ENCODE measurements at regions not wholly inside any gene's neighbourhood (a gene's known extent, or its start where the extent isn't known, plus 50 kb on each side); places are given as distances from the start of the nearest gene placed in this dataset.

GRCh38 chr15:35834216-35834830, 288.4 kb upstream of the DPH6 start:
- ATAC-seq (ENCODE audit: low read depth) (no peak), DNase-seq (ENCODE audit: low spot score in 2 of 2) (no peak)
- Mint-ChIP-seq H3K36me3 (no peaks in the 10 kb centered on the region), H3K4me1 (no peaks in the 10 kb centered on the region), H3K9me3 (no peaks in the 10 kb centered on the region), H3K4me3 (no peak overlapping the region), H3K27ac (no peak overlapping the region), H3K27me3 (peaks cover 1% of the 10 kb centered on the region)

GRCh38 chr15:35834866-35835265, 288.9 kb upstream of the DPH6 start:
- no peak for ATAC-seq (ENCODE audit: low read depth)
- Mint-ChIP-seq H3K4me1 (no peaks in the 10 kb centered on the region), H3K36me3 (no peaks in the 10 kb centered on the region), H3K27ac (no peak overlapping the region), H3K27me3 (peaks cover 1% of the 10 kb centered on the region), H3K9me3 (no peaks in the 10 kb centered on the region), H3K4me3 (no peak overlapping the region)
- no peak for DNase-seq (ENCODE audit: low spot score in 2 of 2)

GRCh38 chr15:35838424-35839111, 292.6 kb upstream of the DPH6 start:
- ATAC-seq (ENCODE audit: low read depth) (no peak), DNase-seq (ENCODE audit: low spot score in 2 of 2) (no peak)
- no peak overlapping the region for H3K27ac Mint-ChIP-seq

GRCh38 chr15:35842631-35843030, 296.7 kb upstream of the DPH6 start:
- DNase-seq (ENCODE audit: low spot score in 2 of 2) = no peak
- ATAC-seq (ENCODE audit: low read depth) = no peak
- Mint-ChIP-seq H3K27me3 (no peaks in the 10 kb centered on the region), H3K36me3 (no peaks in the 10 kb centered on the region), H3K9me3 (no peaks in the 10 kb centered on the region), H3K27ac (no peak overlapping the region), H3K4me1 (no peaks in the 10 kb centered on the region), H3K4me3 (no peak overlapping the region)

More at GRCh38 chr15:35838424-35839111, 292.6 kb upstream of the DPH6 start:
- Mint-ChIP-seq H3K9me3 (no peaks in the 10 kb centered on the region), H3K4me1 (no peaks in the 10 kb centered on the region), H3K4me3 (no peak overlapping the region), H3K36me3 (no peaks in the 10 kb centered on the region), H3K27me3 (peaks cover 1% of the 10 kb centered on the region)

- no peak overlapping the region for H3K4me3 Mint-ChIP-seq
- H3K27me3 Mint-ChIP-seq = no peaks in the 10 kb centered on the region
- H3K36me3 Mint-ChIP-seq = no peaks in the 10 kb centered on the region
- DNase-seq (ENCODE audit: low spot score in 2 of 2) (no peak), ATAC-seq (ENCODE audit: low read depth) (no peak)
- H3K9me3 Mint-ChIP-seq = no peaks in the 10 kb centered on the region
- no peak overlapping the region for H3K27ac Mint-ChIP-seq
- H3K4me1 Mint-ChIP-seq = no peaks in the 10 kb centered on the region
Measured at GRCh38 chr15:35843498-35843897, 297.5 kb upstream of the DPH6 start.

- ATAC-seq (ENCODE audit: low read depth) (no peak), DNase-seq (ENCODE audit: low spot score in 2 of 2) (no peak)
- Mint-ChIP-seq H3K27ac (no peak overlapping the region), H3K27me3 (no peaks in the 10 kb centered on the region), H3K4me1 (no peaks in the 10 kb centered on the region), H3K9me3 (peaks cover 1% of the 10 kb centered on the region), H3K36me3 (no peaks in the 10 kb centered on the region), H3K4me3 (no peak overlapping the region)
Measured at GRCh38 chr15:35850284-35850683, 304.3 kb upstream of the DPH6 start.

GRCh38 chr15:35851491-35851890, 305.5 kb upstream of the DPH6 start:
- no peak overlapping the region for H3K4me3 Mint-ChIP-seq
- H3K27me3 Mint-ChIP-seq = no peaks in the 10 kb centered on the region
- no peaks in the 10 kb centered on the region for H3K4me1 Mint-ChIP-seq
- no peak overlapping the region for H3K27ac Mint-ChIP-seq
- no peak for ATAC-seq (ENCODE audit: low read depth)
- no peaks in the 10 kb centered on the region for H3K36me3 Mint-ChIP-seq
- no peak for DNase-seq (ENCODE audit: low spot score in 2 of 2)
- peaks cover 1% of the 10 kb centered on the region for H3K9me3 Mint-ChIP-seq

GRCh38 chr15:35852818-35853624, 307.1 kb upstream of the DPH6 start:
- DNase-seq (ENCODE audit: low spot score in 2 of 2) (no peak), ATAC-seq (ENCODE audit: low read depth) (no peak)
- Mint-ChIP-seq H3K4me1 (no peaks in the 10 kb centered on the region), H3K4me3 (no peak overlapping the region), H3K9me3 (peaks cover 1% of the 10 kb centered on the region), H3K36me3 (no peaks in the 10 kb centered on the region), H3K27me3 (no peaks in the 10 kb centered on the region), H3K27ac (no peak overlapping the region)

GRCh38 chr15:35854316-35854715, 308.4 kb upstream of the DPH6 start:
- no peaks in the 10 kb centered on the region for H3K36me3 Mint-ChIP-seq

GRCh38 chr15:35857567-35858226, 311.7 kb upstream of the DPH6 start:
- no peaks in the 10 kb centered on the region for H3K27me3 Mint-ChIP-seq
- DNase-seq (ENCODE audit: low spot score in 2 of 2) (no peak), ATAC-seq (ENCODE audit: low read depth) (no peak)
- no peaks in the 10 kb centered on the region for H3K4me1 Mint-ChIP-seq
- peaks cover 3% of the 10 kb centered on the region for H3K9me3 Mint-ChIP-seq
- H3K27ac Mint-ChIP-seq = no peak overlapping the region
- no peaks in the 10 kb centered on the region for H3K36me3 Mint-ChIP-seq
- H3K4me3 Mint-ChIP-seq = no peak overlapping the region

More at GRCh38 chr15:35854316-35854715, 308.4 kb upstream of the DPH6 start:
- ATAC-seq (ENCODE audit: low read depth) = no peak
- Mint-ChIP-seq H3K27me3 (no peaks in the 10 kb centered on the region), H3K27ac (no peak overlapping the region), H3K4me1 (no peaks in the 10 kb centered on the region), H3K9me3 (peaks cover 3% of the 10 kb centered on the region), H3K4me3 (no peak overlapping the region)
- no peak for DNase-seq (ENCODE audit: low spot score in 2 of 2)

GRCh38 chr15:35858707-35859106, 312.7 kb upstream of the DPH6 start:
- no peak for DNase-seq (ENCODE audit: low spot score in 2 of 2)
- Mint-ChIP-seq H3K27ac (no peak overlapping the region), H3K9me3 (peaks cover 3% of the 10 kb centered on the region), H3K4me1 (no peaks in the 10 kb centered on the region), H3K27me3 (no peaks in the 10 kb centered on the region), H3K36me3 (no peaks in the 10 kb centered on the region), H3K4me3 (no peak overlapping the region)
- no peak for ATAC-seq (ENCODE audit: low read depth)

GRCh38 chr15:35863655-35864054, 317.7 kb upstream of the DPH6 start:
- H3K4me1 Mint-ChIP-seq = no peaks in the 10 kb centered on the region
- no peak overlapping the region for H3K4me3 Mint-ChIP-seq
- H3K36me3 Mint-ChIP-seq = no peaks in the 10 kb centered on the region
- DNase-seq (ENCODE audit: low spot score in 2 of 2) (no peak), ATAC-seq (ENCODE audit: low read depth) (no peak)
- no peak overlapping the region for H3K27ac Mint-ChIP-seq
- H3K27me3 Mint-ChIP-seq = no peaks in the 10 kb centered on the region
- H3K9me3 Mint-ChIP-seq = peaks cover 1% of the 10 kb centered on the region

GRCh38 chr15:35867356-35867755, 321.4 kb upstream of the DPH6 start:
- H3K9me3 Mint-ChIP-seq = no peaks in the 10 kb centered on the region
- no peaks in the 10 kb centered on the region for H3K4me1 Mint-ChIP-seq
- DNase-seq (ENCODE audit: low spot score in 2 of 2) (no peak), ATAC-seq (ENCODE audit: low read depth) (no peak)
- no peak overlapping the region for H3K27ac Mint-ChIP-seq
- H3K27me3 Mint-ChIP-seq = no peaks in the 10 kb centered on the region
- no peaks in the 10 kb centered on the region for H3K36me3 Mint-ChIP-seq
- no peak overlapping the region for H3K4me3 Mint-ChIP-seq

- no peak overlapping the region for H3K4me3 Mint-ChIP-seq
- H3K36me3 Mint-ChIP-seq = no peaks in the 10 kb centered on the region
- DNase-seq (ENCODE audit: low spot score in 2 of 2) (no peak), ATAC-seq (ENCODE audit: low read depth) (no peak)
- no peaks in the 10 kb centered on the region for H3K9me3 Mint-ChIP-seq
- no peak overlapping the region for H3K27ac Mint-ChIP-seq
- no peaks in the 10 kb centered on the region for H3K4me1 Mint-ChIP-seq
- no peaks in the 10 kb centered on the region for H3K27me3 Mint-ChIP-seq
Measured at GRCh38 chr15:35871282-35871681, 325.3 kb upstream of the DPH6 start.
